ENCODE measurements at regions not wholly inside any gene's neighbourhood (a gene's known extent, or its start where the extent isn't known, plus 50 kb on each side); places are given as distances from the start of the nearest gene placed in this dataset.
A peak's percentile ranks its signal among the peaks of the same experiment; 100 is the strongest.

- DNase-seq = no peak
These were observed 847.8 kb downstream of the SI start for GRCh38 chr3:164230385-164231094.

- no peak for DNase-seq
These were observed 854.2 kb downstream of the SI start for GRCh38 chr3:164224126-164224525.

GRCh38 chr3:164222197-164222596 lies 856.1 kb downstream of the SI start:
- DNase-seq = no peak

GRCh38 chr3:164221297-164221696 lies 857.0 kb downstream of the SI start:
- no peak for DNase-seq

GRCh38 chr3:164209363-164209762 lies 868.9 kb downstream of the SI start:
- DNase-seq = no peak

- no peak for DNase-seq
These were observed 869.5 kb downstream of the SI start for GRCh38 chr3:164208821-164209220.

GRCh38 chr3:164208048-164208447 lies 870.2 kb downstream of the SI start:
- no peak for DNase-seq

DNA sequence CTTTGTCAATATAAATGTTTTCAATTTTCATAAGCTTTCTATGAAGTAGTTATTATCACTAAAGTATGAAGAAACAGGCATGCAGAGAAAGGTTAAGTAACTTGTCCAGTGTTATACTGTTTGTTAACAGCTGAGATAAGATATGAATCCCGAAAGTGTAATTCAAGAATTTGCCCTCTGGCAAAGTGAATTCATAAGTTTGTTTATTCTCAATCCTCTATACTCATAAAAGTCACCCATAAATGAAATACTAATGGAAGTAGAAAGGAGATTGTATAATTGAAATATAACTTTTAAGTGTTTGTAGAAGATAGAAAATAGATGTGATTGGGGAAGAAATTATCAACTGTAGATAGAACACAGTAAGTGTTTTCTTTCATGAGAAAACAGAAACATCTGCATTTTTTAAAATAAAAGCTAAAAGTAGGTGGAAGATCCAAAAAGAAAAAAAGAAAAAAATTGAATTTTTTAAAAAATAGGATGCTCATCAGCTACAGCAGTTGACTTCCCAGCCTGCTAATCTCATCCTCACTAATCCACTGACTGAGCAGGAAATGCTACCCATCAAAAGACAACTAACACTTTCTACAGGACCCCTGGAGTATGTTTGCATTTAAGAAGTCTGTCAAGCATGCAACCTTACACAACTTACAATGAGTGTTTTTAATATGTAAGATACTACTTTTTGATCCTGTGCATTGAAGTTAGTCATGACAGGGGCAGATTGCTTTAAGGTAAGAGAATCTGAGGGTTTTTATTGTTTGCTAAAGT lies 878.1 kb downstream of the SI start:
- DNase-seq = no peak

DNA sequence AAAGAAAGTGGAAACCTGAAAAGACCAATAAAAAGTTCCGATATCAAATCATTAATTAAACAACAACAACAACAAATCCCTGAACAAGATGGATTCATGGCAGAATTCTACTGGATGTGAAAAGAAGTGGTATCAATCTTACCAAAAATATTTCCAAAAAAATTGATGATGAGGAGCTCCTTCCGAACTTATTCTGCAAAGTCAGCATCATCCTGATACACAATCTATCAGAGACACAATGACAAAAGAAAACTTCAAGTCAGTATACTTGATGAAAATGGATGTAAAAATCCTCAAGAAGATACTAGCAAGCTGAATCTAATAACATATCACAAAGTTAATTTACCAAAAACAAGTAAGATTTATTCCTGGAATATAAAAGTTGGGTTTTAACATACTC lies 881.8 kb downstream of the SI start:
- no peak for DNase-seq

GRCh38 chr3:164194842-164195241 lies 883.5 kb downstream of the SI start:
- no peak for DNase-seq

GRCh38 chr3:164192974-164193373 lies 885.3 kb downstream of the SI start:
- no peak for DNase-seq

- no peak for DNase-seq
These were observed 887.7 kb downstream of the SI start for GRCh38 chr3:164190566-164190965.

- no peak for DNase-seq
These were observed 892.2 kb downstream of the SI start for GRCh38 chr3:164186095-164186494.

DNA sequence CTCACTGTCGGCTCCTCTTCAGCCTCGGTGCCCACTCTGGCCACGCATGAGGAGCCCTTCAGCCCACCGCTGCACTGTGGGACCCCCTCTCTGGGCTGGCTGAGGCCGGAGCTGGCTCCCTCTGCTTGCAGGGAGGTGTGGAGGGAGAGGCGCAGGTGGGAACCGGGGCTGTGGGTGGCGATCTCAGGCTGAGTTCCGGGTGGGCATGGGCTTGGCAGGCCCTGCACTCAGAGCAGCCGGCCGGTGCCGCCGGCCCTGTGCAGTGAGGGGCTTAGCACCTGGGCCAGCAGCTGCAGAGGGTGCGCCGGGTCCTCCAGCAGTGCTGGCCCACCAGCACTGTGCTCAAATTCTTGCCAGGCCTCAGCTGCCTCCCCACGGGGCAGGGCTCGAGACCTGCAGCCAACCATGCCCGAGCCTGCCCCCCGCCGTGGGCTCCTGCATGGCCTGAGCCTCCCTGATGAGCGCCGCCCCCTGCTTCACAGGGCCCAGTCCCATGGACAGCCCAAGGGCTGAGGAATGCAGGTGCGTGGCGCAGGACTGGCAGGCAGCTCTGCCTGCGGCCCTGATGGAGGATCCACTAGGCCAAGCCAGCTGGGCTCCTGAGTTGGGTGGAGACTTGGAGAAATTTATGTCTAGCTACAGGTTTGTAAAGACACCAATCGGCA lies 899.1 kb downstream of the SI start:
- DNase-seq = no peak

DNA sequence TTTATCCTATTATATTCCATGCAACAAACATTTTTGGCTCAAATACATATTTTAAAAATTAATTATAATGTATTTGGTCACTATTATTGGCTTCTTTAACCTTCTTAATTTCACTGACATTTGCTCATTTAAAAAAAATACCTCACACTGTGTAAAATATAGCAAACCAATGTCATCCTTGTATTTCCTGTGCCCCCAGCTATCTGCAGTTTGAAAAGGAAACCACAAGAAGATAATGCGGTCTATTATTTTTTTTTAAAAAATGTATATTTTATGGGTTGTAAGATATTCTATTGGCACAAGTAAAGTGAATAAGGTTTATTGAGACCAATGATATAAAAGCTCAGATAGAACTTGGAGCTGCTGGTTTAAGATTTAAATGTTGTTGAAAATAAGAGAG lies 904.2 kb downstream of the SI start:
- DNase-seq = no peak

GRCh38 chr3:164155400-164155799 lies 922.9 kb downstream of the SI start:
- DNase-seq = peak; percentile 66

DNA sequence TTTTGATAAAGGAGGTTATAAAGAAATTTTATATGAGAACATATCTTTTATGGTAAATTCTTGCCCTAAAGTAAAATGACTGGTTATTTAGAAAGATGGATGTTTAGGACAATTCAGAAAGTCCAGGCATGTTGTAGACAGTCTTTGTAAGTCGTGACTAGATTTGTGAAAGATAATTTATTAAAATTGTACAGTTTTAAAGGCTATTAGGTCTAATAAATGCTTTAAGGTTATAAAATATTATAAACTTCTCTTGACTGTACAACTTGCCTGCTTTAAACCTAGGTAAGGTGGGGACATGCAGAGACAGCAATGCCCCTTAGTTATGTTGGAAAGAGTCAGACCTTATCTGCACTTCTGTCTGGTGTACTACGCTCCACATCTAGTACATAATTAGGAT lies 933.5 kb downstream of the SI start:
- DNase-seq = no peak

GRCh38 chr3:164132878-164133277 lies 945.4 kb downstream of the SI start:
- no peak for DNase-seq

GRCh38 chr3:164113371-164114332 lies 964.6 kb downstream of the SI start:
- DNase-seq = no peak

DNA sequence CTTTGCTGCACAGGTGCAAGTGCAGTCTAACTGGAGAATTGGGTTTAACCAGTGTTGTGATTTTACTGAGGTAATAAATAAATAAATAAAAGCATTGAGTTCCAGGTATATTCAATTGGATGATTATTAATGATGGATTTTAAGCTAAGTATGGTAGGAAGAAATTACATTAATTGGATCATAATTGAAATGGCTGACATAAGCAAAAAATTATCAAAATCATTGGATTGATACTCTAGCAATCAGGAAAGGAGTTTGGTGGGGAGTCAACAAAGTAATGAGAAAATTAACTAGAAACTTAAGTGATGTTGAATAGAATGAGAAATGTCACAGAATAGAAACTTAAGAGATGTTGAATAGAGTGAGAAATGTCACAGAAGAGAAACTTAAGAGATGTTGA lies 981.9 kb downstream of the SI start:
- DNase-seq = no peak

DNA sequence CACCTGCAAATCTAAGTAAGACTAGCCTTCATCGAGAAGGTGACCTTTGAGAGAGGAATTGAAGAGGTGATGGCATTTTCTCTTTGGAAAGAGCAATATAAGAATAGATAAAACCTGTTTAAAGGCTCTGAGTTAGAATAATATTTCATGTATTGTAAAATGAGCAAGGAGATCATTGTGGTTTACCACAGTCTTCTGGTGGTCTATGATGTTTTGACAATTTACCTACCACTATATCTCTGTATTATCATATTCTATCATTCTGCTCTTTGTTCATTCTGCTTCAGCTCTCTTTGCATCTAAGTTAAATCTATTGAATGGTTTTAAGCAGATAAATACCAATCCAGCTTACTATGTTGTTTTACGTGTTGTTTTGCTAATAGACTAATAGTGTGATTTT lies 982.3 kb downstream of the SI start:
- DNase-seq = no peak

- no peak for DNase-seq
These were observed 983.0 kb downstream of the SI start for GRCh38 chr3:164095279-164095678.

DNA sequence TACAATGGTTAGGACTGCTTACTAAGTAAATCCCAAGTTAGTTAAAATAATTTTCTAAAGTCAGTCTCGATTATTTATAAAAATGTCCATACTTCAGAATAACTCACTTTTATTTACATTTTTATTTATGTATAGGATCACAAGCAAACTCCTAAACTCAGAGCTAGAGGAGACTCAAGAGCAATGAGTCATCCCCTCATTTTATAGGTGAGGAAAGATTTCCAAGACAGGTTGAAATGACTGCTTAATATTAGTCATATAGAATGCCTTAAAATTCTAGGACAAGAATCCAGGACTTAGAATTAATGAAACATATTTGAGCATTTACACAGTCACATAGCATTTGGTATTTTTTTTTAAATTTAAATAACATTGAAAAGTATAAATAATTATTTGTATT lies 983.8 kb downstream of the SI start:
- DNase-seq = no peak
